ENCODE measurements at regions not wholly inside any gene's neighbourhood (a gene's known extent, or its start where the extent isn't known, plus 50 kb on each side); places are given as distances from the start of the nearest gene placed in this dataset.

DNA sequence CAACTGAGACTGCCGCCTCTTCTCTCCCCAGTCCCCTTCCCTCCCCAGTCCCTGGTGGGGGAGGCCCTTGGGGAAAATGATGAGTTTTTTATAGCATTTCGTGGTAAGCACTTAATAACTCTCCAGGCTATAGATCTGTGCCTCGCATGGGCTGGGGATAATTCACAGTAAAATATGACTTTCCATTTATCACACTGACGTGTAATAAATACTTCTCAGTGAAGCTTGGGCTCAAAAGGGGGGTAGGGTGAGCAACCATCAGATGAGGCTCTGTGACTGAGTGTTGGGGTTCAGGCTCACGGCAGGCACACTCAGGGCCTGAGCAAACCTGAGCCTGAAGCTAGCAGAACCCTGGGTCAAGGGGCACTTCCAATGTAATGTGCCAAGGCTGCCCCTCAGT, 101.6 kb downstream of the CCT6B start:
- no peak for DNase-seq (ENCODE audit: low spot score in 2 of 2, unreplicated experiment in 2 of 2)
- Mint-ChIP-seq H3K4me1 (no peaks in the 10 kb centered on the region), H3K9me3 (no peaks in the 10 kb centered on the region), H3K27me3 (ENCODE audit: low read depth) (peaks cover 55% of the 10 kb centered on the region), H3K4me3 (no peak overlapping the region), H3K27ac (no peak overlapping the region), H3K36me3 (no peaks in the 10 kb centered on the region)
- no peak for TF ChIP-seq CTCF (IDR thresholded peaks at IDR 0.05; ENCODE audit: unreplicated experiment)

- DNase-seq (ENCODE audit: low spot score in 2 of 2, unreplicated experiment in 2 of 2): no peak
- H3K36me3 Mint-ChIP-seq: no peaks in the 10 kb centered on the region
- H3K27me3 Mint-ChIP-seq (ENCODE audit: low read depth): peaks cover 56% of the 10 kb centered on the region
- H3K9me3 Mint-ChIP-seq: no peaks in the 10 kb centered on the region
- H3K4me3 Mint-ChIP-seq: no peak overlapping the region
- no peak for TF ChIP-seq CTCF (IDR thresholded peaks at IDR 0.05; ENCODE audit: unreplicated experiment)
- peaks cover 3% of the 10 kb centered on the region for H3K4me1 Mint-ChIP-seq
- H3K27ac Mint-ChIP-seq: no peak overlapping the region
These were observed 102.4 kb downstream of the CCT6B start for GRCh38 chr17:34858591-34859565.

DNA sequence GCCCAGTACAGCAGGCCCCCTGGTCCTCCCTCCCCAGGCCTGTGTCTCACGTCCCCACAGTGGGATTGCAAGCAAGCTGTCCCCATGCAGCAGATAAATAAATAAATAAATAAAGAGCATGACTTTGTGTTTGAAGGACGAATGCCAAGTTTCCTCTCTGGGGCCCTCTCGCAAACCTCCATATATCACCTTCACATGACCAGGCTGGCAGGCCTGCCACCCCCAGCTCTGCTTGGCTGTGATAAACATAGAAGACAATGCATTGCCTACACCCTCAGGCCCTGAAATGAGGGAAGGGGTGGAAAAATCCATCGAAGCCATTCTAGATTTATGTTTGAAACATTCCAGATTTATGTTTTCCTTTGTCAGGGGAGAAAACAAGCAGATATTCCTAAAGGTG, 107.3 kb downstream of the CCT6B start:
- TF ChIP-seq CTCF (IDR thresholded peaks at IDR 0.05; ENCODE audit: unreplicated experiment): no peak
- Mint-ChIP-seq H3K4me1 (peaks cover 3% of the 10 kb centered on the region), H3K4me3 (no peak overlapping the region), H3K9me3 (no peaks in the 10 kb centered on the region), H3K36me3 (no peaks in the 10 kb centered on the region), H3K27me3 (ENCODE audit: low read depth) (peaks cover 45% of the 10 kb centered on the region), H3K27ac (no peak overlapping the region)
- no peak for DNase-seq (ENCODE audit: low spot score in 2 of 2, unreplicated experiment in 2 of 2)

GRCh38 chr17:34852614-34853013, 108.6 kb downstream of the CCT6B start:
- no peak for TF ChIP-seq CTCF (IDR thresholded peaks at IDR 0.05; ENCODE audit: unreplicated experiment)
- Mint-ChIP-seq H3K4me3 (no peak overlapping the region), H3K27ac (no peak overlapping the region), H3K9me3 (no peaks in the 10 kb centered on the region), H3K27me3 (ENCODE audit: low read depth) (peaks cover 40% of the 10 kb centered on the region), H3K36me3 (no peaks in the 10 kb centered on the region), H3K4me1 (peaks cover 3% of the 10 kb centered on the region)
- DNase-seq (ENCODE audit: low spot score in 2 of 2, unreplicated experiment in 2 of 2): no peak

DNA sequence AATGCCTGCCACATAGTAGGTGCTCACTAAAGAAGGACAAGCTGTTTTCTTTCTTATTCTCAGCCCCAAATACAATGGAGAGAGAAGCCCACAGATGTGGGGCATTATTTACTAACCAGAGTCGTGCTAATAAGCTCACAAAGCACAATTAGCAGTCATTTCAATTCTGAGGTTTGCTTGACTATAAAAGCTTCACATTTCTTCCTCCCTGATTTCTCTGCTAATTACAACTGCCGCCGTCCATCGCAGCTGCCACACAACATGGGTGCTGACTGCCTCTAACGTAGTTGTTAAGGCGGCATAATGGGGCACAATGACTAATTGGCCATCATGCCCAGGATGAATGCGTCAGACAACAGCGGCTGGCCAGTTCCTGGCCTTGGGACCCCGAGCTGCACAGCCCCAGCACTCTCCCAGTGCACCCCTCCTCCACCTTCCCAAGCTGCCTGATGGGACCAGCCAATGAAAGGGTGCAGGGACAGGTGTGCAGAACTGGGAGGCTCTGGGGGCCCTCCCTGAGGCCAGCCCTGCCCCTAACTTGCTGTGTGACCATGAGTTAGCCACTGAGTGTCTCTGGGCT, 109.2 kb downstream of the CCT6B start:
- Mint-ChIP-seq H3K4me1 (peaks cover 3% of the 10 kb centered on the region), H3K27me3 (ENCODE audit: low read depth) (peaks cover 41% of the 10 kb centered on the region), H3K9me3 (no peaks in the 10 kb centered on the region), H3K36me3 (no peaks in the 10 kb centered on the region), H3K4me3 (no peak overlapping the region), H3K27ac (no peak overlapping the region)
- no peak for TF ChIP-seq CTCF (IDR thresholded peaks at IDR 0.05; ENCODE audit: unreplicated experiment)
- no peak for DNase-seq (ENCODE audit: low spot score in 2 of 2, unreplicated experiment in 2 of 2)
